H1 (cell line): ENCODE measurements at regions not wholly inside any gene's neighbourhood (a gene's known extent, or its start where the extent isn't known, plus 50 kb on each side); places are given as distances from the start of the nearest gene placed in this dataset.
A peak's percentile ranks its signal among the peaks of the same experiment; 100 is the strongest.

Experiments
- CTCF ChIA-PET: fragments of 300-600 bp; sonication (Branson Sonifier 250); formaldehyde crosslinking; loops from one replicate; lab custom pipeline; 2021; ENCODE audit not compliant: partially characterized antibody; lab: Charles Lee
- POLR2A ChIA-PET: fragments of 300-600 bp; sonication (Branson Sonifier 250); formaldehyde crosslinking; loops from one replicate; lab custom pipeline; 2021; ENCODE audit warnings: inconsistent platforms; ENCODE audit not compliant: partially characterized antibody; lab: Charles Lee
- DNase-seq, 2 experiments: peaks; one replicate each; pipeline versions ENCODE4 v3.0.0 to v3.0.0-alpha.2; 2010 to 2022; ENCODE audit warnings: low spot score in 2 of 2, low read depth in 1 of 2, mixed read lengths in 1 of 2
- FAIRE-seq: peaks from 2 replicates; lab custom pipeline; 2011; peaks lifted over from hg19 to GRCh38; lab: Jason Lieb, UNC
- H2AFZ ChIP-seq: 2 replicates; pipeline ENCODE4 v1.8.1; 2012; ENCODE audit warnings: low read length, inconsistent platforms
- H2AK5ac ChIP-seq: 2 replicates; pipeline ENCODE4 v1.6.1; 2013; ENCODE audit warnings: low read depth, low read length
- H2BK120ac ChIP-seq: replicated peaks from 2 replicates; pipeline ENCODE3; 2013; ENCODE audit warnings: low read depth, low read length, inconsistent platforms
- H2BK12ac ChIP-seq: 2 replicates; pipeline ENCODE4 v1.6.1; 2013; ENCODE audit warnings: low read depth, low read length
- H2BK15ac ChIP-seq: 2 replicates; pipeline ENCODE4 v1.6.1; 2013; ENCODE audit warnings: low read length
- H2BK20ac ChIP-seq: 2 replicates; pipeline ENCODE4 v1.6.1; 2013; ENCODE audit warnings: low read length
- H2BK5ac ChIP-seq: 2 replicates; pipeline ENCODE4 v1.6.1; 2013; ENCODE audit warnings: low read depth, low read length
- H3K14ac ChIP-seq: 2 replicates; pipeline ENCODE4 v1.6.1; 2013; ENCODE audit warnings: inconsistent platforms; ENCODE audit not compliant: insufficient read length
- H3K18ac ChIP-seq: 2 replicates; pipeline ENCODE4 v1.6.1; 2013; ENCODE audit warnings: low read length; ENCODE audit errors: extremely low read depth
- H3K23ac ChIP-seq: 2 replicates; pipeline ENCODE4 v1.6.1; 2013; ENCODE audit warnings: inconsistent platforms; ENCODE audit not compliant: insufficient read length
- H3K23me2 ChIP-seq: 2 replicates; pipeline ENCODE4 v1.6.1; 2013; ENCODE audit warnings: low read depth, low read length
- H3K27ac ChIP-seq: 2 replicates; pipeline ENCODE4 v1.6.1; 2011; ENCODE audit warnings: low read depth, low read length, inconsistent platforms
- H3K27me3 ChIP-seq, 4 experiments: replicated peaks in 1 of 4; 1 replicate in 1 of 4; 2 replicates in 3 of 4; pipeline versions ENCODE4 v1.6.1 to v1.8.1; 2011 to 2013; ENCODE audit warnings: low read length in 3 of 4, mild to moderate bottlenecking in 3 of 4, inconsistent platforms in 2 of 4, mixed read lengths in 2 of 4, moderate library complexity in 1 of 4; ENCODE audit not compliant: control insufficient read depth in 3 of 4, insufficient read depth in 3 of 4; ENCODE audit errors: extremely low read depth in 1 of 4
- H3K36me3 ChIP-seq, 4 experiments: 2 replicates each; pipeline versions ENCODE4 v1.6.1 to v1.8.1; 2011 to 2013; ENCODE audit warnings: mild to moderate bottlenecking in 4 of 4, low read length in 3 of 4, moderate library complexity in 2 of 4, control low read depth in 1 of 4, inconsistent platforms in 1 of 4; ENCODE audit not compliant: insufficient read depth in 4 of 4, control insufficient read depth in 2 of 4
- H3K4ac ChIP-seq: replicated peaks from 2 replicates; pipeline ENCODE3; 2013; ENCODE audit warnings: low read length, low read depth, mixed read lengths, inconsistent platforms; ENCODE audit not compliant: insufficient read length
- H3K4me1 ChIP-seq, 4 experiments: replicated peaks in 1 of 4; 1 replicate in 1 of 4; 2 replicates in 3 of 4; pipeline versions ENCODE4 v1.6.1 to v1.8.1; 2011 to 2013; ENCODE audit warnings: low read length in 3 of 4, inconsistent platforms in 2 of 4, mixed read lengths in 1 of 4; ENCODE audit not compliant: insufficient read depth in 4 of 4, control insufficient read depth in 3 of 4
- H3K4me2 ChIP-seq, 2 experiments: 2 replicates each; pipeline versions ENCODE4 v1.6.1 to v1.8.1; 2011 to 2013; ENCODE audit warnings: low read depth in 2 of 2, low read length in 2 of 2, control low read depth in 1 of 2, inconsistent platforms in 1 of 2, mild to moderate bottlenecking in 1 of 2; ENCODE audit not compliant: insufficient read depth in 1 of 2
- H3K4me3 ChIP-seq, 4 experiments: fragments of 200-600, 300-600 bp in 1 of 4; sonication (generic), shearing (Covaris generic), sonication (Bioruptor Twin) in 1 of 4; 2 replicates each; pipeline versions ENCODE4 v1.5.1 to v1.8.1; 2011 to 2016; ENCODE audit warnings: low read length in 4 of 4, low read depth in 3 of 4, control low read depth in 2 of 4, inconsistent platforms in 2 of 4, mild to moderate bottlenecking in 2 of 4, mixed read lengths in 1 of 4, moderate library complexity in 1 of 4; ENCODE audit not compliant: insufficient read depth in 2 of 4; ENCODE audit errors: extremely low read depth in 1 of 4
- H3K56ac ChIP-seq: replicated peaks from 2 replicates; pipeline ENCODE3; 2013; ENCODE audit warnings: low read depth, mild to moderate bottlenecking, mixed read lengths, low read length, inconsistent platforms; ENCODE audit not compliant: insufficient read length
- H3K79me1 ChIP-seq: 2 replicates; pipeline ENCODE4 v1.6.1; 2013; ENCODE audit warnings: low read depth, low read length, control low read depth
- H3K79me2 ChIP-seq, 2 experiments: 2 replicates each; pipeline versions ENCODE4 v1.6.1 to v1.8.1; 2012 to 2013; ENCODE audit warnings: low read length in 2 of 2, mild to moderate bottlenecking in 2 of 2, inconsistent platforms in 1 of 2; ENCODE audit not compliant: insufficient read depth in 2 of 2, control insufficient read depth in 1 of 2
- H3K9ac ChIP-seq, 4 experiments: replicated peaks in 1 of 4; 1 replicate in 1 of 4; 2 replicates in 3 of 4; pipeline versions ENCODE4 v1.6.1 to v1.8.1; 2011 to 2013; ENCODE audit warnings: low read depth in 3 of 4, low read length in 3 of 4, control low read depth in 2 of 4, mild to moderate bottlenecking in 2 of 4, moderate library complexity in 2 of 4, inconsistent platforms in 1 of 4; ENCODE audit errors: extremely low read depth in 1 of 4
- H3K9me3 ChIP-seq, 2 experiments: 2 replicates each; pipeline versions ENCODE4 v1.6.1 to v1.8.1; 2012 to 2013; ENCODE audit warnings: mild to moderate bottlenecking in 2 of 2, moderate library complexity in 2 of 2, control low read depth in 1 of 2, inconsistent platforms in 1 of 2, low read depth in 1 of 2, low read length in 1 of 2, mixed read lengths in 1 of 2; ENCODE audit not compliant: insufficient read depth in 2 of 2
- H4K20me1 ChIP-seq, 2 experiments: replicated peaks in 1 of 2; 2 replicates each; pipeline versions ENCODE3 to v1.8.1; 2011 to 2013; ENCODE audit warnings: inconsistent platforms in 2 of 2, low read length in 2 of 2, mild to moderate bottlenecking in 1 of 2; ENCODE audit not compliant: insufficient read depth in 2 of 2, control insufficient read depth in 1 of 2
- H4K5ac ChIP-seq: 2 replicates; pipeline ENCODE4 v1.6.1; 2013; ENCODE audit warnings: low read length, low read depth, mixed read lengths, inconsistent platforms; ENCODE audit not compliant: insufficient read length
- H4K8ac ChIP-seq: 2 replicates; pipeline ENCODE4 v1.8.0; 2013; ENCODE audit warnings: mild to moderate bottlenecking, moderate library complexity, low read length, inconsistent platforms; ENCODE audit not compliant: insufficient read depth; ENCODE audit errors: extremely low read depth
- H4K91ac ChIP-seq: replicated peaks from 2 replicates; pipeline ENCODE3; 2013; ENCODE audit warnings: low read length, mixed read lengths, inconsistent platforms; ENCODE audit not compliant: insufficient read length
- ASH2L ChIP-seq: fragments of 200-600, 300-600 bp; sonication (generic); IDR thresholded peaks from one replicate; pipeline ENCODE4 v1.7.1; 2017; ENCODE audit warnings: low read length
- BACH1 ChIP-seq: IDR thresholded peaks from 2 replicates; pipeline ENCODE4 v1.6.1; 2012; ENCODE audit warnings: low read length, improper control_type of control experiment
- BCL11A ChIP-seq, 2 experiments: IDR thresholded peaks; one replicate each; pipeline ENCODE4 v1.6.1; 2011; ENCODE audit warnings: low read depth in 2 of 2, low read length in 2 of 2, mild to moderate bottlenecking in 2 of 2
- BRCA1 ChIP-seq: IDR thresholded peaks from 2 replicates; pipeline ENCODE4 v1.6.1; 2012; ENCODE audit warnings: low read depth, low read length, improper control_type of control experiment
- CBX8 ChIP-seq: fragments of 300-800, 300-1000 bp; sonication (generic); IDR thresholded peaks from 2 replicates; pipeline ENCODE4 v1.7.1; 2016; ENCODE audit warnings: low read depth, low read length, borderline replicate concordance
- HDAC2 ChIP-seq, 2 experiments: fragments of 300-600 bp in 1 of 2; sonication (generic) in 1 of 2; IDR thresholded peaks; 2 replicates each; pipeline ENCODE4 v1.6.1; 2011 to 2012; ENCODE audit warnings: low read depth in 2 of 2, low read length in 2 of 2, mild to moderate bottlenecking in 2 of 2, moderate library complexity in 2 of 2, borderline replicate concordance in 1 of 2, inconsistent platforms in 1 of 2
- HDAC6 ChIP-seq: IDR thresholded peaks from one replicate; pipeline ENCODE4 v1.7.1; 2012; ENCODE audit warnings: low read depth, mild to moderate bottlenecking, inconsistent platforms, low read length, moderate library complexity
- KDM1A ChIP-seq: fragments of 200-600, 300-600 bp; sonication (generic); IDR thresholded peaks from 2 replicates; pipeline ENCODE4 v1.7.1; 2016; ENCODE audit warnings: mild to moderate bottlenecking, low read length, borderline replicate concordance
- KDM4A ChIP-seq: IDR thresholded peaks from one replicate; pipeline ENCODE4 v1.7.1; 2012; ENCODE audit warnings: low read depth, mild to moderate bottlenecking, moderate library complexity, low read length, inconsistent platforms; ENCODE audit not compliant: severe bottlenecking
- MAFK ChIP-seq: IDR thresholded peaks from 2 replicates; pipeline ENCODE4 v1.6.1; 2012; ENCODE audit warnings: low read depth, mild to moderate bottlenecking, improper control_type of control experiment, low read length
- RNF2 ChIP-seq: fragments of 200-900, 300-1000 bp; sonication (generic); IDR thresholded peaks from 2 replicates; pipeline ENCODE4 v1.7.1; 2016; ENCODE audit warnings: borderline replicate concordance, low read depth, mild to moderate bottlenecking, antibody characterized with exemption, low read length; ENCODE audit not compliant: poor library complexity, severe bottlenecking; ENCODE audit errors: missing control alignments
- SIN3A ChIP-seq, 2 experiments: IDR thresholded peaks in 1 of 2; conservative IDR thresholded peaks in 1 of 2; 2 replicates each; pipeline ENCODE4 v1.6.1; 2011 to 2012; ENCODE audit warnings: low read length in 2 of 2, improper control_type of control experiment in 1 of 2, low read depth in 1 of 2, mild to moderate bottlenecking in 1 of 2
- SIX5 ChIP-seq: IDR thresholded peaks from 2 replicates; pipeline ENCODE4 v1.6.1; 2011; ENCODE audit warnings: mild to moderate bottlenecking, low read depth, low read length
- USF2 ChIP-seq: IDR thresholded peaks from 2 replicates; pipeline ENCODE4 v1.6.1; 2011; ENCODE audit warnings: low read length, improper control_type of control experiment
- WGBS, 2 experiments: shearing (Covaris generic) in 1 of 2; methylation state at CpG; one replicate each; pipeline versions ENCODE4 v1.1.6 to v1.1.7; 2013 to 2015; ENCODE audit warnings: low lambda C conversion rate in 2 of 2, mixed read lengths in 2 of 2, inconsistent platforms in 1 of 2, low coverage in 1 of 2, missing lambda C conversion rate in 1 of 2; ENCODE audit not compliant: insufficient replicate concordance in 2 of 2, insufficient coverage in 1 of 2, insufficient read length in 1 of 2; ENCODE audit errors: extremely low coverage in 1 of 2, missing lambda C conversion rate in 1 of 2; 5-methylcytosine and 5-hydroxymethylcytosine counted together

- Histone ChIP-seq H4K8ac (no peak overlapping the region), H3K4me3 (no peak overlapping the region), H3K79me2 (no peaks in the 10 kb centered on the region), H2BK12ac (no peak overlapping the region), H3K4me1 (no peaks in the 10 kb centered on the region), H3K14ac (no peak overlapping the region), H3K27me3 (no peaks in the 10 kb centered on the region), H4K5ac (no peak overlapping the region), H2AFZ (no peak overlapping the region), H2BK5ac (no peak overlapping the region), H3K9ac (no peak overlapping the region), H3K23ac (no peak overlapping the region), H3K18ac (no peak overlapping the region), H3K9me3 (no peaks in the 10 kb centered on the region), H3K23me2 (no peaks in the 10 kb centered on the region), H2BK20ac (no peak overlapping the region), H2BK15ac (no peak overlapping the region), H4K91ac (no peak overlapping the region), H2BK120ac (no peak overlapping the region), H2AK5ac (no peak overlapping the region), H3K4ac (no peak overlapping the region), H3K4me2 (no peak overlapping the region), H3K79me1 (no peaks in the 10 kb centered on the region), H3K27ac (no peak overlapping the region), H4K20me1 (no peaks in the 10 kb centered on the region), H3K36me3 (no peaks in the 10 kb centered on the region), H3K56ac (peak overlapping the region; percentile 42)
- POLR2A ChIA-PET = no interaction called here
- WGBS, 2 experiments = 75% methylated on average over 3 of the region's 3 CpGs; no CpG with 5 or more reads in 1 of the 2 experiments
- DNase-seq (no peak), FAIRE-seq (no peak)
- CTCF ChIA-PET = no interaction called here
- TF ChIP-seq ASH2L = no peak
- no peak for TF ChIP-seq SIN3A (conservative IDR thresholded peaks at IDR 0.05 in 1 of 2, IDR thresholded peaks at IDR 0.05 in 1 of 2; ENCODE audit: low read depth in 1 of 2, low read length in 2 of 2)
- no peak for TF ChIP-seq HDAC2 (IDR thresholded peaks at IDR 0.05; ENCODE audit: borderline replicate concordance in 1 of 2, low read depth in 2 of 2, low read length in 2 of 2)
- no peak for TF ChIP-seq HDAC6
- TF ChIP-seq BRCA1 = no peak
- TF ChIP-seq KDM1A = no peak
- TF ChIP-seq KDM4A = no peak
- no peak for TF ChIP-seq SIX5
- no peak for TF ChIP-seq MAFK
- TF ChIP-seq BACH1 = no peak
- no peak for TF ChIP-seq USF2
- no peak for TF ChIP-seq CBX8
- TF ChIP-seq BCL11A (IDR thresholded peaks at IDR 0.05; ENCODE audit: low read depth in 2 of 2, low read length in 2 of 2) = no peak
- TF ChIP-seq RNF2 = no peak
These were observed 601.3 kb upstream of the MIR17HG start for GRCh38 chr13:90746230-90746629.
